Lower leg skin (tissue), 3 donors: ENCODE measurements at regions not wholly inside any gene's neighbourhood (a gene's known extent, or its start where the extent isn't known, plus 50 kb on each side); places are given as distances from the start of the nearest gene placed in this dataset.

ENCODE experiments used
- CTCF ChIP-seq, 3 donors: fragments of 450-650 bp; IDR thresholded peaks; one replicate each; pipeline ENCODE4 v1.5.1; 2016; ENCODE audit warnings: antibody characterized with exemption in 3 of 3, mild to moderate bottlenecking in 3 of 3, moderate library complexity in 2 of 3
- POLR2A ChIP-seq, 2 donors: fragments of 450-650 bp; IDR thresholded peaks; one replicate each; pipeline ENCODE4 v1.6.1; 2016 to 2017; ENCODE audit warnings: antibody characterized with exemption in 2 of 2, mild to moderate bottlenecking in 1 of 2, moderate library complexity in 1 of 2

GRCh38 chr6:134666125-134666524 lies 283.8 kb downstream of the ALDH8A1 start:
- TF ChIP-seq CTCF (IDR thresholded peaks at IDR 0.05) (no peak), POLR2A (IDR thresholded peaks at IDR 0.05) (no peak)
